ENCODE measurements at regions not wholly inside any gene's neighbourhood (a gene's known extent, or its start where the extent isn't known, plus 50 kb on each side); places are given as distances from the start of the nearest gene placed in this dataset.

DNA sequence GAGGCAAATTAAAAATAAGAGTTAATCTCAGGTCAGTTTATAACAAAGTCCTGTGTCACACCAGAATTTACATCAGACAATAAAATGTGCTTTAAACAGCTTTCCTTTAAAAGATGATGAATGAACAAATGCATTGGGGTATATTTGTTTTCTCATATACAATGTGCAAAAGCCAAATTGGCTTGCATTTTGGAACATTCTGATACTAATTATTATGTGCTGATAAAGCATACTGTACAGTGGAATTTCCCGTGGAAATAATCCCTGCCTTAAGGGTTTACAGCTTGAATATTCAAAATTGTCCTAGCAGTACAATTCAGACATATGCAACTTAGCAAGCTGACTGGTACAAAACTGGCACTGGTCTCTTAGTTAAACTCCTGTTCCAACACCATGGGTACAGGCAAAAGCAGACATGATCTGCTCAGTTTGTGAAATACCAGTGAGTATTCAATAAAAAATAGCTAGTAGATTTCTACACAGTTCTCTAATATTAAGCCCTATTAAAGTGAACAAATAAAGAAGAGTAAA, 373.4 kb downstream of the SLITRK1 start:
- Histone ChIP-seq H3K27me3 (no peaks in the 10 kb centered on the region), H2AFZ (no peak overlapping the region), H3K4me1 (ENCODE audit: insufficient read depth) (no peaks in the 10 kb centered on the region), H3K4me2 (no peak overlapping the region), H4K20me1 (ENCODE audit: insufficient read depth, poor library complexity, severe bottlenecking) (no peaks in the 10 kb centered on the region), H3K27ac (no peak overlapping the region), H3K9me3 (ENCODE audit: low read depth) (no peaks in the 10 kb centered on the region), H3K9me2 (replicated peaks; ENCODE audit: insufficient read depth) (no peaks in the 10 kb centered on the region), H3K79me2 (no peaks in the 10 kb centered on the region), H3K36me3 (replicated peaks; ENCODE audit: insufficient read depth, low read depth) (no peaks in the 10 kb centered on the region), H3K4me3 (no peak overlapping the region)
- 48% methylated on average over 1 of the region's 1 CpG for WGBS (ENCODE audit: low lambda C conversion rate, missing lambda C conversion rate)
- no peak for TF ChIP-seq EZH2 (IDR thresholded peaks at IDR 0.05; ENCODE audit: borderline replicate concordance)
- DNase-seq (ENCODE audit: low spot score): no peak

DNA sequence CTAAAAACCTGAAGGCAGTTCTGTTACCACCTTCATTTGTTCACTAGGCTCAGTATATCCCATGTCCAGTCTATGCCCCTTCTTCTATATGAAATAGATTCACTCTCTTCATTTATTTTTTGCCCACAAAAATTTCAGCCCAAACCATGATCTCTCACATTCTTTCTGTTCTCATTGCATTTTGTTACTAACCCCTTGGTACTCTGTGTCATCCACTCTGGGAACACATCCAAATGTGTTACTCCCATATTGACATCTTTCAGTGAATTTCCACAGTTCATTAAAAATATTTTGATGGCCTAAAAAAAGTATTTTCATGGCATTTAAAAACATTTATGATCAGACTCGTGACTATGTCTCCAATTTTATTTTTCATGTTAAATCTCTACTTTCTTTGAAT, 378.9 kb downstream of the SLITRK1 start:
- no peak overlapping the region for H3K4me3 ChIP-seq
- no peaks in the 10 kb centered on the region for H3K9me3 ChIP-seq (ENCODE audit: low read depth)
- DNase-seq (ENCODE audit: low spot score): no peak
- WGBS (ENCODE audit: low lambda C conversion rate, missing lambda C conversion rate): 67% methylated on average over 1 of the region's 1 CpG
- TF ChIP-seq EZH2 (IDR thresholded peaks at IDR 0.05; ENCODE audit: borderline replicate concordance): no peak
- TF ChIP-seq, protein P1, sequence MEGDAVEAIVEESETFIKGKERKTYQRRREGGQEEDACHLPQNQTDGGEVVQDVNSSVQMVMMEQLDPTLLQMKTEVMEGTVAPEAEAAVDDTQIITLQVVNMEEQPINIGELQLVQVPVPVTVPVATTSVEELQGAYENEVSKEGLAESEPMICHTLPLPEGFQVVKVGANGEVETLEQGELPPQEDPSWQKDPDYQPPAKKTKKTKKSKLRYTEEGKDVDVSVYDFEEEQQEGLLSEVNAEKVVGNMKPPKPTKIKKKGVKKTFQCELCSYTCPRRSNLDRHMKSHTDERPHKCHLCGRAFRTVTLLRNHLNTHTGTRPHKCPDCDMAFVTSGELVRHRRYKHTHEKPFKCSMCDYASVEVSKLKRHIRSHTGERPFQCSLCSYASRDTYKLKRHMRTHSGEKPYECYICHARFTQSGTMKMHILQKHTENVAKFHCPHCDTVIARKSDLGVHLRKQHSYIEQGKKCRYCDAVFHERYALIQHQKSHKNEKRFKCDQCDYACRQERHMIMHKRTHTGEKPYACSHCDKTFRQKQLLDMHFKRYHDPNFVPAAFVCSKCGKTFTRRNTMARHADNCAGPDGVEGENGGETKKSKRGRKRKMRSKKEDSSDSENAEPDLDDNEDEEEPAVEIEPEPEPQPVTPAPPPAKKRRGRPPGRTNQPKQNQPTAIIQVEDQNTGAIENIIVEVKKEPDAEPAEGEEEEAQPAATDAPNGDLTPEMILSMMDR (IDR thresholded peaks at IDR 0.05; ENCODE audit: poor library complexity): no peak
- no peak for TF ChIP-seq EZH2phosphoT487 (IDR thresholded peaks at IDR 0.05; ENCODE audit: low read depth, severe bottlenecking, unreplicated experiment)
- H2AFZ ChIP-seq: no peak overlapping the region
- H3K4me2 ChIP-seq: no peak overlapping the region
- H3K27ac ChIP-seq: no peak overlapping the region
- H4K20me1 ChIP-seq (ENCODE audit: insufficient read depth, poor library complexity, severe bottlenecking): no peaks in the 10 kb centered on the region
- H3K27me3 ChIP-seq: no peaks in the 10 kb centered on the region
- H3K9me2 ChIP-seq (replicated peaks; ENCODE audit: insufficient read depth): no peaks in the 10 kb centered on the region
- H3K4me1 ChIP-seq (ENCODE audit: insufficient read depth): no peaks in the 10 kb centered on the region
- no peaks in the 10 kb centered on the region for H3K36me3 ChIP-seq (replicated peaks; ENCODE audit: insufficient read depth, low read depth)
- no peaks in the 10 kb centered on the region for H3K79me2 ChIP-seq

DNA sequence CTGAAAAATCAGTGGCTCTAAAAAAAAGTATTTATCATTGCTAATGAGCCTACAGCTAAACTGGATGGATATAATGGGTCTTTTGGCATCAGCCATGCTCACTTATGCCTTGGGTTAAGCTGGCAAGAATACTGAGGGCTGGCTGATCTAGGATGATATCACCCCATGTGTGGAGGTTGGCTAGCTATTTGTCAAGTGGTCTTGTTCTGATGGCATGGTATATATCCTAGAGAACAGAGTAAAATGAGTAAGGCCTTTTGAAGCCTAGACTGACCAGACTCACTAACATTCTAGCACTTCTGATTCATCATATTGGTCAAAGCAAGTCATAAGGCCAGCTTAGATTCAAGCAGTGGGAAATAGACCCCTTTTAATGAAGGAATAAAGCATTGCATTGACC, 383.0 kb downstream of the SLITRK1 start:
- Histone ChIP-seq H4K20me1 (ENCODE audit: insufficient read depth, poor library complexity, severe bottlenecking) (no peaks in the 10 kb centered on the region), H3K27ac (no peak overlapping the region), H3K4me3 (no peak overlapping the region), H3K36me3 (replicated peaks; ENCODE audit: insufficient read depth, low read depth) (no peaks in the 10 kb centered on the region), H3K9me2 (replicated peaks; ENCODE audit: insufficient read depth) (no peaks in the 10 kb centered on the region), H3K4me1 (ENCODE audit: insufficient read depth) (no peaks in the 10 kb centered on the region), H3K9me3 (ENCODE audit: low read depth) (no peaks in the 10 kb centered on the region), H3K27me3 (no peaks in the 10 kb centered on the region), H3K4me2 (no peak overlapping the region), H3K79me2 (no peaks in the 10 kb centered on the region), H2AFZ (no peak overlapping the region)
- no peak for TF ChIP-seq EZH2phosphoT487 (IDR thresholded peaks at IDR 0.05; ENCODE audit: low read depth, severe bottlenecking, unreplicated experiment)
- DNase-seq (ENCODE audit: low spot score): no peak

DNA sequence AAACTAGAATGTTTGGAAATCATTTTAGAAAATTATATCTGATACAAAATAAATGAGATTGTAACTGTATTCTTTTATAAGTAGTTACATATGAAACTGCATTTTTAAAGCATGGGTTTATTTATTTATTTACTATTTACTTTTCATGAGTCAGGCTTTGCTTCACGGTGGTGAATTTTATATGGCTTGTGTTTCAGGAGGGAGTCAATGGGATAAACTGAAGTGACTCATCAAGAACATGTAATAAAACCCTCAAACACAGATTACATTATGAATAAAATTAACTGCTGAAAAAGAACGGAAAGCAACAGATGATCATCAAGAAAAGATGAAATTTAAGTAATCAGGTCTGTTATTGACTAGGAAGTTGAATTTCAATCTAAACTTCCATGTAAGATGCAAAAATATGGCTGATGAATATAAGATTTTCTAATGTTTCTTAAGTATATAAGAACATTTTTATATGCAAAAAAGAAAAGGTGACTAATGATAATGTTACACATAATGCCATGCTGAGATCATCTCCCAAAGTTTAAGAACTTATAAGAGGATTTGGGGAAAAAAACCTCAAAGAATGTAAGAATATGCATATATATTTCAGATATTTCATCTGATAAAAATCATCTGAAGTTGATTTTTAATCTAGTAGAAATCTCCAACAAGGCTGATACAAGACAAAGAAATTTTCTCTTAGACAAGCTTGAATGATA, 383.6 kb downstream of the SLITRK1 start:
- TF ChIP-seq EZH2 (IDR thresholded peaks at IDR 0.05; ENCODE audit: borderline replicate concordance) (no peak), EZH2phosphoT487 (IDR thresholded peaks at IDR 0.05; ENCODE audit: low read depth, severe bottlenecking, unreplicated experiment) (no peak)
- TF ChIP-seq, protein P1 (IDR thresholded peaks at IDR 0.05; ENCODE audit: poor library complexity): no peak
- 68% methylated on average over 2 of the region's 2 CpGs for WGBS (ENCODE audit: low lambda C conversion rate, missing lambda C conversion rate)
- H2AFZ ChIP-seq: no peak overlapping the region
- H3K4me1 ChIP-seq (ENCODE audit: insufficient read depth): no peaks in the 10 kb centered on the region
- no peak overlapping the region for H3K4me3 ChIP-seq
- DNase-seq (ENCODE audit: low spot score): no peak
- no peaks in the 10 kb centered on the region for H3K27me3 ChIP-seq
- no peaks in the 10 kb centered on the region for H3K9me2 ChIP-seq (replicated peaks; ENCODE audit: insufficient read depth)
- no peaks in the 10 kb centered on the region for H4K20me1 ChIP-seq (ENCODE audit: insufficient read depth, poor library complexity, severe bottlenecking)
- H3K79me2 ChIP-seq: no peaks in the 10 kb centered on the region
- H3K4me2 ChIP-seq: no peak overlapping the region
- no peaks in the 10 kb centered on the region for H3K9me3 ChIP-seq (ENCODE audit: low read depth)
- no peak overlapping the region for H3K27ac ChIP-seq
- H3K36me3 ChIP-seq (replicated peaks; ENCODE audit: insufficient read depth, low read depth): no peaks in the 10 kb centered on the region

Measured in hepatocyte (in vitro differentiated cells).